SKM-1 (cell line): ENCODE measurements at regions not wholly inside any gene's neighbourhood (a gene's known extent, or its start where the extent isn't known, plus 50 kb on each side); places are given as distances from the start of the nearest gene placed in this dataset.
"Not testable (repeated sequence)": the region's sequence is repeated elsewhere in the genome, so short reads cannot be mapped to it uniquely, and the experiment has no call there.

Source experiments
- DNase-seq: peaks from one replicate; lab custom pipeline; 2025; ENCODE audit not compliant: unreplicated experiment; lab: John Stamatoyannopoulos, UW

DNA sequence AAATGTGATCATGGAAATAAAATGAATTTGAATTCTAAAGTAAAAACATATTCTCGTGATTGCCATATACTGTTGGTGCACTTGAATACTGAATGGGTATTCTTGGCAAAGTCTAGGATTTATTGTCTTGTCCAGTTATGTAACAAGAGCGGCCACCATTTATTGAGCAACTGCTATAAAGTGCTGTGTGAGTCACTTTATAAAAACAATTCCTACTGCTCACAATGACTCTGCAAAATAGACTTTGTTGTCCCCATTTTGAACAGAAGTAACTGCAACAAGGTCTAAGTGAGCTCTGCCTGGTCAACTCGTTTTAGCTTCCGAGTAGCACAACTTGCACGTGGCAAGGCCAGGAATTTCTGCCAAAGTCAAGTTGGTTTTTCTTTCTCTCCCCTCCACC lies 995.6 kb upstream of the FANCL start:
- no peak for DNase-seq

GRCh38 chr2:59233920-59234319 lies 992.8 kb upstream of the FANCL start:
- no peak for DNase-seq

GRCh38 chr2:59233448-59233847 lies 992.3 kb upstream of the FANCL start:
- DNase-seq, result no peak

DNA sequence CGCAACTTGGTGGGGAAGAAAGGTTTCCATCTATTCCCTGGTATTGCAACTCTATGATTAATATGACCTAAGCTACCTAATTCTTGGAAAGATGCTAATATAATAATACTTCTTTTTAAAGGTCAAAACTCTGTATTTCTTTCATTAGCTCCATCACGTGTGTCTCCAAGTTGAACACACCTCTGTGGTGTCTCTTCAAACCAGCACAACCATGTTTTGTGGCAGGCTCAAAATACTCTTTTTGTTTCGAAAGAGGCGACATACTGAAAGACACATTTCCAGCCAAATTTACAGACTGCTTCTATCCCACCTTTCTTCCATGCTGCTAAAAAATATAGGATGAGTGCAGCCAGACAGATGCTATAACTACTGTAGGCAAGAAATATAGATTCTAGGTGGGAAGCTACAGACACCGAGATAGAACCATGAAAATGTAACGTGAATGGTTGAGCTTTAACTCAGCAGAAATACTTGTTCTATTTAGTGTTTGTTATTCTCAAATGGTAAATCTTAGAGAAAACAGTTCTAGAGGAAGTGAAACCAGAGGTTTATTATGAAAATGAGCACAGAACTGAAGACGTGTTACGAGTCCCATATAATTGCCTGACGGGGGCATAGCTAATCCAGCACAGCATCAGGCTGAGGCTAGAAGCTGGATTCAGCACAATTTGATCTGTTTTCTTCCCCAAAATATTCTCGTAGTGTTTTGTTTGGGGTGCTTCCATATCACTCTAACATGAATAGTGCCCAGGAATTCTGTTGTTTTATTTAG lies 991.5 kb upstream of the FANCL start:
- no peak for DNase-seq

GRCh38 chr2:59226362-59226761 lies 985.2 kb upstream of the FANCL start:
- not testable (repeated sequence) for DNase-seq

- no peak for DNase-seq
Observed at GRCh38 chr2:59223742-59224141, 982.6 kb upstream of the FANCL start.

- DNase-seq, result no peak
Observed at GRCh38 chr2:59217360-59217759, 976.2 kb upstream of the FANCL start.

DNA sequence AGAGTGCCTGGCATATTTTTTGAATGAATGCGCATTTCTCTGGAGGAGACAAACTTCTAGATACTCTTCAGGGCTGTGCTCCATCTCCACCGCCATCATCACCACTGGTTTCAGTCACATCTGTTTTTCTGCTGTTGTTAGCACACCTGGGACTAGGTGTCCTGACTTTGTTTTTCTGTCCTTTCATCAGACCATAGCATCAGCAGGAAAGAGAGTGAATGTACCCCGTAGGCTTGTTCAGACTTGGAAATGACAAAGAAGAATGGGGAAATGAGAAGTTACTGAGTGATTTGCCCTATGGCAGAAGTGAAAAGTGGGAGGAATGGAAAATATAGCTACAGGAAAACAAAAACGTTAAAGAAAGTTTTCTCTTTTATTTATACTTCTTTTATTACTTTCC lies 965.2 kb upstream of the FANCL start:
- no peak for DNase-seq

DNA sequence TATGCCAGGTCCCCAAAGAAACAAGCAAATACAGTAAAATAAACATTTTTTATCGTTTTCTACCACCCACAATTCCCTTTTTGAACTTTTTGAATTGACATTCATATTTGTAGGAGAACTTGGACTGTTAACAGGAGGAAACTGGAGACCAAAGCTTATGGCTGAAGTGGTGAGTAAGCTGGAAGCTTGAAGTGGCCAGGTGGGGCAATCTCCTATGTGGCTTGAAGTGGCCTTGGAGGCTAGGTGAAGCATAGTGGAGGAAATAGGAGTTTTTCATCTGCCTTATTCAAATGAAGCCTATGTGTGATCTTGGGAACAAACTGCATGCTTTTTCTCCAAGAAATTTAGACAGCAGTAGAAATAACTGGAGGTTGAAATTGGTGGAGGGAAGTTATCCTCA lies 962.9 kb upstream of the FANCL start:
- no peak for DNase-seq

DNA sequence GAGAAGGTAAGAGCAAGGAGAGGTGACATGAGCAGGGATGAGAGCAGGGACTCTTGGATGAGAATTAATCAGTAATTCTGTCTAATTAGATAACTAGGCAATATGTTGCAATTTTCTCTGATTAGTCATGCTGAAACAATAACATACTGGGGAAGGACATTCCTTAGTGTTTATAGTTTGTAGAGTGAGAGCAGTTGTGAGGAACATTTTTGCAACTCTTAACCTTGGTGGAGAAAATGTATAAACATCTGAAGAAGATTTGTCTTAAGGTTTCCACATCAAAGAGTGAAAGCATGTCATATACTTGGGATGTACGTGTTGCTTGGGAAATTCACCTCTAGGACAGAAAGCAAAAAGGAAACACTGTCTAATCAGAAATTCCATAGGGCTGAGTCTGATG lies 955.4 kb upstream of the FANCL start:
- DNase-seq, result no peak

- no peak for DNase-seq
Observed at GRCh38 chr2:59195851-59196250, 954.7 kb upstream of the FANCL start.

DNA sequence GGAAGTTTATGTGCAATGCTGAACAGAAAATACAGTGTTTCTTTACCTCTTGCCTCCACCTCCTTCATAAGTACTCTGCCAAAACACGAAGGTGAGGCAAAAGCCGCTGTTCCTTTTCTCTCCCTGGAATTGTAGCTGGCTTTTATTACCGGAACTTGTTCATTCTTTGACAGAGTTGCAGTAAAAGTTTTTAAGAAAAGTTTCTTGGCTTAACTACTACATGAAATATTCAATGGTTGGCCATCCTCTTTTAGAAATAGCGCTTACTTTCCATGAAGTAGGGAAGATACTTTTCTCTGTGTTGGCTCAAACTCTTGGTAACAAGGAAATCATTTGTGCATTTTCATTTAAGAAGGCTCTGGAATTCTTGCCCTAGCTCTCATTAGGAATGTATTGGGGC lies 950.7 kb upstream of the FANCL start:
- DNase-seq, result no peak

- DNase-seq, result no peak
Observed at GRCh38 chr2:59190518-59190917, 949.4 kb upstream of the FANCL start.

DNA sequence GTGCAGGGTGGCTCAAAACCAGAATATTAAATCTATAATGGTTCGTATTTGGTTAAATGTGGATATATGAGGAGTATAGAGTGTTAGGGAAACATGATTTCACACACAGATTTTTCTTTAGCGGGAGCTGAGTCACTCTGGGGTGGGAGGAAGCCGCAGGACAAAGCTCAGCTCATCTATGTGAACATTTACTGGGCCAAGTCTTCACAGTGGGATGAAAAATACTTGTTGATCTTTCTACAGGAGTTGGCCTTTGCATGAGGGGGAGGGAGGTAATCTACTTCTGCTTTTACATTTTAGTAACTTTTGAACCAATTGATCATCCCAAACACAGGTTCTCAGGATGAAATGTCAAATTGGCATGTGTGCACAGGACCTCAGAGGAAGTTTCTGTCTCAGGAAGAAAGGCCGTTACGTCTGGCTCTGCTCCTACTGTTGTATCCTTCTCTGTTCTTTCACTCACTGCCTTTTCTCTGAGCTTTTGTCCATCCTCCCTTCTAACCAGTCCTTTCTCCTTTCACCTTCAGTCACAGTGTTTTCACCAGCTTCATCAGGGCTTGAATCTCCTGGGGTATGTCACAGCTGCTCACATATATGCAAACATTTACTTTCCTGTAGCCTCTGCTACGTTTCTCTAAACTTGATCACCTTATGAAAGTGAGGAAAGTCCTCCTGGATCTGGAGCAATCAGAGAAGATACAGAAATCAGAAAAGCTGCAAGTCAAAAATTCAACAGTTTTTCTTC lies 943.3 kb upstream of the FANCL start:
- no peak for DNase-seq

GRCh38 chr2:59183070-59183469 lies 941.9 kb upstream of the FANCL start:
- no peak for DNase-seq

- DNase-seq, result no peak
Observed at GRCh38 chr2:59182249-59182648, 941.1 kb upstream of the FANCL start.

DNA sequence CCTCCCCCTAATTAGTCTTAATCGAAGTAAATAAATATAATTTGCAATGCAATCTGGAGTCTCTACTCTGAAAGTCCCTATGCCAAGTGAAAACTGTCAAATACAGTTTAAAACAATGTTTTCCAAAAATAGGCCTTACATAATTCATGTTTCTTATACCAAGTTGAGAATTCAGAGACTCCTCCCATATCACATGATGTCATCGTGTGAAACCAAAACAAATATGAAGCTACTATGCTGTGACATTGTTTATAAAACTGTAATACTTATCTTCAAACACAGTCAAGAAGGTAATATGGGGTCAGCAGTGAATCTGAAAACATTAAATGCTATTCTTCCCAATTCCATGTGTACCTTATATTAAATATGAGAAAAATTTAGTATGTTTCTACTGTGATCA lies 940.2 kb upstream of the FANCL start:
- no peak for DNase-seq

GRCh38 chr2:59180621-59181020 lies 939.5 kb upstream of the FANCL start:
- DNase-seq, result no peak

GRCh38 chr2:59180111-59180510 lies 939.0 kb upstream of the FANCL start:
- no peak for DNase-seq

- DNase-seq, result no peak
Observed at GRCh38 chr2:59177748-59178147, 936.6 kb upstream of the FANCL start.

DNA sequence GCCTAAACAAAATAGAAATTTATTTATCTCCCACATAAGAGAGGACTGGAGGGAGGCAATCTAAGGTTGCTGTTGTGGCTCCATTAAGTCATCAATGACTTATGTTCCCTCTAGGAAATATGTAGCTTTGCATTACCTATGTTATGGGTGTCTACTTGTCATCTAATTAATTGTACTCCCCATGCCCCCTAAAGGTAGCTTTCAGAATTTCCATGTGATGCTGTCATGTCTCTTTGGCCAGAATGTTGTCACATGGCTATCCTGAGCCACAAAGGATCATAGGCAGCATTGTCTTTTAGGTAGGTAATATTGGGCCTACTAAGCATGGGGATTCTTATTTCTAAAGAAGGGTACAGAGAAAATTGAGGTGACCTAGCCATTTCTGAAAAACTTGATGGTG lies 935.6 kb upstream of the FANCL start:
- no peak for DNase-seq

- DNase-seq, result no peak
Observed at GRCh38 chr2:59174536-59175243, 933.6 kb upstream of the FANCL start.
